Lower leg skin (tissue), 3 donors: ENCODE measurements at regions not wholly inside any gene's neighbourhood (a gene's known extent, or its start where the extent isn't known, plus 50 kb on each side); places are given as distances from the start of the nearest gene placed in this dataset.

Source experiments
- CTCF ChIP-seq, 3 donors: fragments of 450-650 bp; IDR thresholded peaks; one replicate each; pipeline ENCODE4 v1.5.1; 2016; ENCODE audit warnings: antibody characterized with exemption in 3 of 3, mild to moderate bottlenecking in 3 of 3, moderate library complexity in 2 of 3
- POLR2A ChIP-seq, 2 donors: fragments of 450-650 bp; IDR thresholded peaks; one replicate each; pipeline ENCODE4 v1.6.1; 2016 to 2017; ENCODE audit warnings: antibody characterized with exemption in 2 of 2, mild to moderate bottlenecking in 1 of 2, moderate library complexity in 1 of 2

- TF ChIP-seq CTCF (IDR thresholded peaks at IDR 0.05) (no peak), POLR2A (IDR thresholded peaks at IDR 0.05) (no peak)
Measured at GRCh38 chr2:75344146-75344545, 144.8 kb upstream of the TACR1 start.
